ENCODE measurements at regions not wholly inside any gene's neighbourhood (a gene's known extent, or its start where the extent isn't known, plus 50 kb on each side); places are given as distances from the start of the nearest gene placed in this dataset.

- DNase-seq (no peak), ATAC-seq (no peak)
- H3K4me2 ChIP-seq (ENCODE audit: low read length): no peak overlapping the region
- no peaks in the 10 kb centered on the region for H3K9me3 ChIP-seq (ENCODE audit: low read length)
- no peak overlapping the region for H2AFZ ChIP-seq (ENCODE audit: low read length)
- no peaks in the 10 kb centered on the region for H3K79me2 ChIP-seq (ENCODE audit: low read length)
- no peaks in the 10 kb centered on the region for H3K4me1 ChIP-seq (ENCODE audit: insufficient read depth, low read length)
- no peaks in the 10 kb centered on the region for H3K36me3 ChIP-seq (ENCODE audit: low read depth, low read length)
- H3F3A ChIP-seq (ENCODE audit: low read length, unreplicated experiment): no peaks in the 10 kb centered on the region
- H3K9me2 ChIP-seq (replicated peaks; ENCODE audit: low read length): no peaks in the 10 kb centered on the region
- ChIA-PET CTCF (no interaction called here), POLR2A (ENCODE audit: unreplicated experiment) (no interaction called here)
- no peaks in the 10 kb centered on the region for H4K20me1 ChIP-seq (ENCODE audit: low read length)
- TF ChIP-seq CTCF (conservative IDR thresholded peaks at IDR 0.05; ENCODE audit: low read depth, low read length): no peak
- no peak for TF ChIP-seq EZH2phosphoT487 (IDR thresholded peaks at IDR 0.05; ENCODE audit: borderline replicate concordance, low read length)
- TF ChIP-seq EZH2 (IDR thresholded peaks at IDR 0.05; ENCODE audit: low read length, unreplicated experiment): no peak
- no peak overlapping the region for H3K27ac ChIP-seq (ENCODE audit: low read length)
- H3K4me3 ChIP-seq (ENCODE audit: low read length): no peak overlapping the region
- intact Hi-C loops (cut with micrococcal nuclease): no loop called here
- H3K27me3 ChIP-seq (ENCODE audit: low read length): no peaks in the 10 kb centered on the region
- BruUV-seq (replicated peaks): no TSS peak
- H3K9ac ChIP-seq (ENCODE audit: low read length): no peak overlapping the region
Observed at GRCh38 chr9:82637368-82637767, 425.6 kb downstream of the RASEF start.

GRCh38 chr9:82645600-82645999, 417.3 kb downstream of the RASEF start:
- no peaks in the 10 kb centered on the region for H3F3A ChIP-seq (ENCODE audit: low read length, unreplicated experiment)

More at GRCh38 chr9:82645600-82645999, 417.3 kb downstream of the RASEF start:
- Histone ChIP-seq H3K9me2 (replicated peaks; ENCODE audit: low read length) (no peaks in the 10 kb centered on the region), H3K36me3 (ENCODE audit: low read depth, low read length) (no peaks in the 10 kb centered on the region), H3K79me2 (ENCODE audit: low read length) (no peaks in the 10 kb centered on the region), H3K27me3 (ENCODE audit: low read length) (no peaks in the 10 kb centered on the region), H2AFZ (ENCODE audit: low read length) (no peak overlapping the region), H3K9ac (ENCODE audit: low read length) (no peak overlapping the region), H3K27ac (ENCODE audit: low read length) (no peak overlapping the region), H3K9me3 (ENCODE audit: low read length) (no peaks in the 10 kb centered on the region), H3K4me2 (ENCODE audit: low read length) (0 out of 2 replicates have a peak overlapping the region, but pooled peaks have one; percentile 13), H3K4me1 (ENCODE audit: insufficient read depth, low read length) (0 out of 2 replicates have a peak, but pooled peaks cover 6% of the 10 kb centered on the region), H4K20me1 (ENCODE audit: low read length) (no peaks in the 10 kb centered on the region), H3K4me3 (ENCODE audit: low read length) (no peak overlapping the region)
- no TSS peak for BruUV-seq (replicated peaks)
- POLR2A ChIA-PET (ENCODE audit: unreplicated experiment): no interaction called here
- no peak for ATAC-seq
- peak; percentile 46 for DNase-seq
- intact Hi-C loops (cut with micrococcal nuclease): no loop called here
- TF ChIP-seq CTCF (conservative IDR thresholded peaks at IDR 0.05; ENCODE audit: low read depth, low read length): no peak
- no peak for TF ChIP-seq EZH2phosphoT487 (IDR thresholded peaks at IDR 0.05; ENCODE audit: borderline replicate concordance, low read length)
- TF ChIP-seq EZH2 (IDR thresholded peaks at IDR 0.05; ENCODE audit: low read length, unreplicated experiment): no peak
- CTCF ChIA-PET: no interaction called here

Data from PC-3 (cell line).